Liver (tissue), 8 donors: ENCODE measurements at regions not wholly inside any gene's neighbourhood (a gene's known extent, or its start where the extent isn't known, plus 50 kb on each side); places are given as distances from the start of the nearest gene placed in this dataset.

Source experiments
- DNase-seq: peaks from one replicate; pipeline ENCODE4 v3.0.0-alpha.2; 2017; ENCODE audit warnings: low spot score
- H3K27ac ChIP-seq, 2 donors: one replicate each; pipeline ENCODE4 v1.7.0; 2013; ENCODE audit warnings: inconsistent platforms in 2 of 2, low read length in 2 of 2, control low read depth in 1 of 2, low read depth in 1 of 2, mild to moderate bottlenecking in 1 of 2
- H3K27me3 ChIP-seq, 4 donors: one replicate each; pipeline versions ENCODE4 v1.6.1 to v1.7.0; 2013; ENCODE audit warnings: low read length in 3 of 4, inconsistent platforms in 1 of 4, mild to moderate bottlenecking in 1 of 4, moderate library complexity in 1 of 4; ENCODE audit not compliant: control insufficient read depth in 4 of 4, insufficient read depth in 4 of 4
- H3K36me3 ChIP-seq, 4 donors: one replicate each; pipeline versions ENCODE4 v1.6.1 to v1.7.0; 2013; ENCODE audit warnings: low read length in 3 of 4, mild to moderate bottlenecking in 3 of 4, low read depth in 1 of 4, moderate library complexity in 1 of 4; ENCODE audit not compliant: control insufficient read depth in 4 of 4, insufficient read depth in 3 of 4
- H3K4me1 ChIP-seq, 4 donors: one replicate each; pipeline versions ENCODE4 v1.6.1 to v1.7.0; 2013; ENCODE audit warnings: low read length in 3 of 4, mild to moderate bottlenecking in 3 of 4, moderate library complexity in 1 of 4; ENCODE audit not compliant: control insufficient read depth in 4 of 4, insufficient read depth in 4 of 4
- H3K4me3 ChIP-seq, 3 donors: one replicate each; pipeline versions ENCODE4 v1.6.1 to v1.7.0; 2013; ENCODE audit warnings: low read length in 3 of 3, control low read depth in 1 of 3, low read depth in 1 of 3, mild to moderate bottlenecking in 1 of 3
- H3K9ac ChIP-seq, 2 donors: one replicate each; pipeline ENCODE4 v1.7.0; 2013; ENCODE audit warnings: low read length in 2 of 2, mild to moderate bottlenecking in 2 of 2, moderate library complexity in 2 of 2, control low read depth in 1 of 2, low read depth in 1 of 2
- H3K9me3 ChIP-seq, 4 donors: one replicate each; pipeline versions ENCODE4 v1.6.1 to v1.7.0; 2013; ENCODE audit warnings: low read length in 3 of 4; ENCODE audit not compliant: control insufficient read depth in 4 of 4
- ATF3 ChIP-seq: IDR thresholded peaks from 2 replicates; pipeline ENCODE4 v1.6.1; 2016; ENCODE audit warnings: antibody characterized with exemption
- EGR1 ChIP-seq, 2 donors: IDR thresholded peaks; 2 replicates each; pipeline ENCODE4 v1.6.1; 2016 to 2018; ENCODE audit warnings: antibody characterized with exemption in 2 of 2, low read depth in 2 of 2
- FOXA1 ChIP-seq: IDR thresholded peaks from 2 replicates; pipeline ENCODE4 v1.6.1; 2016; ENCODE audit warnings: antibody characterized with exemption
- FOXA2 ChIP-seq: IDR thresholded peaks from 2 replicates; pipeline ENCODE4 v1.6.1; 2016; ENCODE audit warnings: antibody characterized with exemption
- GABPA ChIP-seq, 2 donors: IDR thresholded peaks in 1 of 2; conservative IDR thresholded peaks in 1 of 2; 2 replicates each; pipeline ENCODE4 v1.6.1; 2016; ENCODE audit warnings: antibody characterized with exemption in 2 of 2, mild to moderate bottlenecking in 1 of 2, moderate library complexity in 1 of 2
- HNF4A ChIP-seq, 2 donors: conservative IDR thresholded peaks; 2 replicates each; pipeline ENCODE4 v1.6.1; 2016; ENCODE audit warnings: antibody characterized with exemption in 2 of 2, mild to moderate bottlenecking in 2 of 2
- HNF4G ChIP-seq: IDR thresholded peaks from 2 replicates; pipeline ENCODE4 v1.6.1; 2016; ENCODE audit warnings: antibody characterized with exemption
- JUND ChIP-seq, 2 donors: IDR thresholded peaks; 2 replicates each; pipeline ENCODE4 v1.6.1; 2016; ENCODE audit warnings: antibody characterized with exemption in 2 of 2
- RAD21 ChIP-seq, 2 donors: IDR thresholded peaks; 2 replicates each; pipeline ENCODE4 v1.6.1; 2016; ENCODE audit warnings: antibody characterized with exemption in 2 of 2, mild to moderate bottlenecking in 2 of 2
- RXRA ChIP-seq, 2 donors: IDR thresholded peaks; 2 replicates each; pipeline ENCODE4 v1.6.1; 2017 to 2018; ENCODE audit warnings: antibody characterized with exemption in 2 of 2, mild to moderate bottlenecking in 1 of 2
- SP1 ChIP-seq: IDR thresholded peaks from 2 replicates; pipeline ENCODE4 v1.6.1; 2018; ENCODE audit warnings: antibody characterized with exemption, mild to moderate bottlenecking
- TAF1 ChIP-seq: conservative IDR thresholded peaks from 2 replicates; pipeline ENCODE4 v1.6.1; 2016; ENCODE audit warnings: antibody characterized with exemption, mild to moderate bottlenecking
- WGBS: extraction: QIAGEN DNeasy Blood & Tissue Kit; methylation state at CpG from one replicate; pipeline ENCODE4 v1.1.7; 2013; 5-methylcytosine and 5-hydroxymethylcytosine counted together
- TF ChIP-seq, protein P1 (sequence below): IDR thresholded peaks from 2 replicates; pipeline ENCODE4 v1.6.1; 2016; ENCODE audit warnings: antibody characterized with exemption
- TF ChIP-seq, protein P2 (sequence below): fragments of 150-350 bp; IDR thresholded peaks from 2 replicates; pipeline ENCODE4 v1.5.1; 2017; ENCODE audit warnings: improper control_type of control experiment, low read depth, low read length; ENCODE audit not compliant: missing input control
- TF ChIP-seq, protein P3 (sequence below): IDR thresholded peaks from 2 replicates; pipeline ENCODE4 v1.6.1; 2016; ENCODE audit warnings: antibody characterized with exemption
- TF ChIP-seq, protein P4 (sequence below): IDR thresholded peaks from 2 replicates; pipeline ENCODE4 v1.6.1; 2016; ENCODE audit warnings: antibody characterized with exemption, mild to moderate bottlenecking
- donor health status: healthy.
- donor health status: healthy.
- donor health status: healthy.
- donor health status: healthy.
- donor health status: healthy.

DNA sequence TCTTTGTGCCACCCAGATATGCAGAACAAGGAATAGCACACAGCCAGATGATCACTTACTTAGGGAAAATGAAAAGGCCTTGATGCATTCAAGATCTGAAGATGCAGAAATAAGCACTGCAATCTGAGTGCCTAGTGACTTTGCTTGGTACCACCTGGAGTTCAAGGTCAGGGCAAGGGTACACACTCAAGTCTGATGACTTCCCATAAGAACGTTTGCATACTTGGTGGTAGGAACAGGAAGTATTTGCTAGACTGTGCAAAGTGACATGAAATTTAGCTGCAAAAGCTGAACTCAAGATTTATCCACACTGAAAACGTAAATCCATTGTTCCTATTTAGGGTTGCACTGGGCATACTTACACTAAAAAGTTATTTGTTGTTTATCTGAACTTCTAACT, 177.1 kb downstream of the PIK3R1 start:
- TF ChIP-seq FOXA2 = no peak
- TF ChIP-seq, protein P1, sequence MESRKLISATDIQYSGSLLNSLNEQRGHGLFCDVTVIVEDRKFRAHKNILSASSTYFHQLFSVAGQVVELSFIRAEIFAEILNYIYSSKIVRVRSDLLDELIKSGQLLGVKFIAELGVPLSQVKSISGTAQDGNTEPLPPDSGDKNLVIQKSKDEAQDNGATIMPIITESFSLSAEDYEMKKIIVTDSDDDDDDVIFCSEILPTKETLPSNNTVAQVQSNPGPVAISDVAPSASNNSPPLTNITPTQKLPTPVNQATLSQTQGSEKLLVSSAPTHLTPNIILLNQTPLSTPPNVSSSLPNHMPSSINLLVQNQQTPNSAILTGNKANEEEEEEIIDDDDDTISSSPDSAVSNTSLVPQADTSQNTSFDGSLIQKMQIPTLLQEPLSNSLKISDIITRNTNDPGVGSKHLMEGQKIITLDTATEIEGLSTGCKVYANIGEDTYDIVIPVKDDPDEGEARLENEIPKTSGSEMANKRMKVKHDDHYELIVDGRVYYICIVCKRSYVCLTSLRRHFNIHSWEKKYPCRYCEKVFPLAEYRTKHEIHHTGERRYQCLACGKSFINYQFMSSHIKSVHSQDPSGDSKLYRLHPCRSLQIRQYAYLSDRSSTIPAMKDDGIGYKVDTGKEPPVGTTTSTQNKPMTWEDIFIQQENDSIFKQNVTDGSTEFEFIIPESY = no peak
- TF ChIP-seq TAF1 = no peak
- TF ChIP-seq, protein P2, sequence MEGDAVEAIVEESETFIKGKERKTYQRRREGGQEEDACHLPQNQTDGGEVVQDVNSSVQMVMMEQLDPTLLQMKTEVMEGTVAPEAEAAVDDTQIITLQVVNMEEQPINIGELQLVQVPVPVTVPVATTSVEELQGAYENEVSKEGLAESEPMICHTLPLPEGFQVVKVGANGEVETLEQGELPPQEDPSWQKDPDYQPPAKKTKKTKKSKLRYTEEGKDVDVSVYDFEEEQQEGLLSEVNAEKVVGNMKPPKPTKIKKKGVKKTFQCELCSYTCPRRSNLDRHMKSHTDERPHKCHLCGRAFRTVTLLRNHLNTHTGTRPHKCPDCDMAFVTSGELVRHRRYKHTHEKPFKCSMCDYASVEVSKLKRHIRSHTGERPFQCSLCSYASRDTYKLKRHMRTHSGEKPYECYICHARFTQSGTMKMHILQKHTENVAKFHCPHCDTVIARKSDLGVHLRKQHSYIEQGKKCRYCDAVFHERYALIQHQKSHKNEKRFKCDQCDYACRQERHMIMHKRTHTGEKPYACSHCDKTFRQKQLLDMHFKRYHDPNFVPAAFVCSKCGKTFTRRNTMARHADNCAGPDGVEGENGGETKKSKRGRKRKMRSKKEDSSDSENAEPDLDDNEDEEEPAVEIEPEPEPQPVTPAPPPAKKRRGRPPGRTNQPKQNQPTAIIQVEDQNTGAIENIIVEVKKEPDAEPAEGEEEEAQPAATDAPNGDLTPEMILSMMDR = no peak
- TF ChIP-seq EGR1 (IDR thresholded peaks at IDR 0.05; ENCODE audit: low read depth in 2 of 2) = no peak
- no peak for TF ChIP-seq FOXA1
- WGBS = 55% methylated on average over 2 of the region's 2 CpGs
- no peak for DNase-seq
- Histone ChIP-seq H3K36me3 (no peaks in the 10 kb centered on the region), H3K4me1 (no peaks in the 10 kb centered on the region), H3K9me3 (no peaks in the 10 kb centered on the region), H3K4me3 (no peak overlapping the region), H3K9ac (no peak overlapping the region), H3K27ac (no peak overlapping the region), H3K27me3 (no peaks in the 10 kb centered on the region)

GRCh38 chr5:68395302-68395701, 179.7 kb downstream of the PIK3R1 start:
- H3K27ac ChIP-seq = no peak overlapping the region

More at GRCh38 chr5:68395302-68395701, 179.7 kb downstream of the PIK3R1 start:
- H3K27me3 ChIP-seq = no peaks in the 10 kb centered on the region
- DNase-seq = no peak
- no peaks in the 10 kb centered on the region for H3K36me3 ChIP-seq
- H3K4me1 ChIP-seq = no peaks in the 10 kb centered on the region
- H3K9ac ChIP-seq = no peak overlapping the region
- no peak for TF ChIP-seq TAF1
- TF ChIP-seq RAD21 (IDR thresholded peaks at IDR 0.05) = no peak
- TF ChIP-seq HNF4A (conservative IDR thresholded peaks at IDR 0.05) = no peak
- TF ChIP-seq JUND (IDR thresholded peaks at IDR 0.05) = no peak
- TF ChIP-seq EGR1 (IDR thresholded peaks at IDR 0.05; ENCODE audit: low read depth in 2 of 2) = no peak
- TF ChIP-seq, protein P3, sequence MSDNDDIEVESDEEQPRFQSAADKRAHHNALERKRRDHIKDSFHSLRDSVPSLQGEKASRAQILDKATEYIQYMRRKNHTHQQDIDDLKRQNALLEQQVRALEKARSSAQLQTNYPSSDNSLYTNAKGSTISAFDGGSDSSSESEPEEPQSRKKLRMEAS = no peak
- no peak for TF ChIP-seq SP1
- no peak for TF ChIP-seq HNF4G
- no peak for TF ChIP-seq FOXA1
- no peak for TF ChIP-seq ATF3
- no peak for TF ChIP-seq GABPA (IDR thresholded peaks at IDR 0.05 in 1 of 2, conservative IDR thresholded peaks at IDR 0.05 in 1 of 2)
- TF ChIP-seq, protein P1 = no peak
- TF ChIP-seq, protein P2 = no peak
- TF ChIP-seq, protein P4, sequence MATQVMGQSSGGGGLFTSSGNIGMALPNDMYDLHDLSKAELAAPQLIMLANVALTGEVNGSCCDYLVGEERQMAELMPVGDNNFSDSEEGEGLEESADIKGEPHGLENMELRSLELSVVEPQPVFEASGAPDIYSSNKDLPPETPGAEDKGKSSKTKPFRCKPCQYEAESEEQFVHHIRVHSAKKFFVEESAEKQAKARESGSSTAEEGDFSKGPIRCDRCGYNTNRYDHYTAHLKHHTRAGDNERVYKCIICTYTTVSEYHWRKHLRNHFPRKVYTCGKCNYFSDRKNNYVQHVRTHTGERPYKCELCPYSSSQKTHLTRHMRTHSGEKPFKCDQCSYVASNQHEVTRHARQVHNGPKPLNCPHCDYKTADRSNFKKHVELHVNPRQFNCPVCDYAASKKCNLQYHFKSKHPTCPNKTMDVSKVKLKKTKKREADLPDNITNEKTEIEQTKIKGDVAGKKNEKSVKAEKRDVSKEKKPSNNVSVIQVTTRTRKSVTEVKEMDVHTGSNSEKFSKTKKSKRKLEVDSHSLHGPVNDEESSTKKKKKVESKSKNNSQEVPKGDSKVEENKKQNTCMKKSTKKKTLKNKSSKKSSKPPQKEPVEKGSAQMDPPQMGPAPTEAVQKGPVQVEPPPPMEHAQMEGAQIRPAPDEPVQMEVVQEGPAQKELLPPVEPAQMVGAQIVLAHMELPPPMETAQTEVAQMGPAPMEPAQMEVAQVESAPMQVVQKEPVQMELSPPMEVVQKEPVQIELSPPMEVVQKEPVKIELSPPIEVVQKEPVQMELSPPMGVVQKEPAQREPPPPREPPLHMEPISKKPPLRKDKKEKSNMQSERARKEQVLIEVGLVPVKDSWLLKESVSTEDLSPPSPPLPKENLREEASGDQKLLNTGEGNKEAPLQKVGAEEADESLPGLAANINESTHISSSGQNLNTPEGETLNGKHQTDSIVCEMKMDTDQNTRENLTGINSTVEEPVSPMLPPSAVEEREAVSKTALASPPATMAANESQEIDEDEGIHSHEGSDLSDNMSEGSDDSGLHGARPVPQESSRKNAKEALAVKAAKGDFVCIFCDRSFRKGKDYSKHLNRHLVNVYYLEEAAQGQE = no peak
- no peak for TF ChIP-seq FOXA2
- TF ChIP-seq RXRA (IDR thresholded peaks at IDR 0.05) = no peak
- H3K4me3 ChIP-seq = no peak overlapping the region
- WGBS = 94% methylated on average over 8 of the region's 8 CpGs
- no peaks in the 10 kb centered on the region for H3K9me3 ChIP-seq
